ENCODE measurements at regions not wholly inside any gene's neighbourhood (a gene's known extent, or its start where the extent isn't known, plus 50 kb on each side); places are given as distances from the start of the nearest gene placed in this dataset.

DNA sequence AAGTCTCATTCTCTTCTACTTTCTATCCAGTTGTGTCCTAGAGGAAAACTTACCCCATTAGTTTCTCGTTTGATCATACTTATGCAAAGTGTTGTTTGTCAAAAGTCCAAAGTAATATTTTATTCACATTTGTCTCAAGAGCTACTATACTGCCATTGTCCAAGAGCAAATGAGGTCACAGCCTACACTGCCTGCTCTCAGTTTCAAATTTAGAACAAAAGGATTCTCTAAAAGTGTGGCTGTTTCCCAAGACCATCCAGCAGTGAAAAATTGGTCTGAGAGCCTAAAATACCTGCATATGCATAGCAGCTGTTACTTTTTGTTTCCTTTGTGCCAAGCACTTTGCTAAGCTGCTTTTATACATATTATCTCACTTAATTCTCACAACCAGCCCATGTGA lies 439.5 kb upstream of the NFE2L3 start:
- 31% methylated on average over 1 of the region's 1 CpG for WGBS
- TF ChIP-seq POLR2AphosphoS5 (IDR thresholded peaks at IDR 0.05) (no peak), POLR2A (IDR thresholded peaks at IDR 0.05; ENCODE audit: low read depth) (no peak), EP300 (IDR thresholded peaks at IDR 0.05) (no peak)
- TF ChIP-seq, protein P1, sequence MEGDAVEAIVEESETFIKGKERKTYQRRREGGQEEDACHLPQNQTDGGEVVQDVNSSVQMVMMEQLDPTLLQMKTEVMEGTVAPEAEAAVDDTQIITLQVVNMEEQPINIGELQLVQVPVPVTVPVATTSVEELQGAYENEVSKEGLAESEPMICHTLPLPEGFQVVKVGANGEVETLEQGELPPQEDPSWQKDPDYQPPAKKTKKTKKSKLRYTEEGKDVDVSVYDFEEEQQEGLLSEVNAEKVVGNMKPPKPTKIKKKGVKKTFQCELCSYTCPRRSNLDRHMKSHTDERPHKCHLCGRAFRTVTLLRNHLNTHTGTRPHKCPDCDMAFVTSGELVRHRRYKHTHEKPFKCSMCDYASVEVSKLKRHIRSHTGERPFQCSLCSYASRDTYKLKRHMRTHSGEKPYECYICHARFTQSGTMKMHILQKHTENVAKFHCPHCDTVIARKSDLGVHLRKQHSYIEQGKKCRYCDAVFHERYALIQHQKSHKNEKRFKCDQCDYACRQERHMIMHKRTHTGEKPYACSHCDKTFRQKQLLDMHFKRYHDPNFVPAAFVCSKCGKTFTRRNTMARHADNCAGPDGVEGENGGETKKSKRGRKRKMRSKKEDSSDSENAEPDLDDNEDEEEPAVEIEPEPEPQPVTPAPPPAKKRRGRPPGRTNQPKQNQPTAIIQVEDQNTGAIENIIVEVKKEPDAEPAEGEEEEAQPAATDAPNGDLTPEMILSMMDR (IDR thresholded peaks at IDR 0.05) = no peak
- H3K4me1 ChIP-seq = peaks cover 9 to 58% (median 54%) of the 10 kb centered on the region in 4 donors

DNA sequence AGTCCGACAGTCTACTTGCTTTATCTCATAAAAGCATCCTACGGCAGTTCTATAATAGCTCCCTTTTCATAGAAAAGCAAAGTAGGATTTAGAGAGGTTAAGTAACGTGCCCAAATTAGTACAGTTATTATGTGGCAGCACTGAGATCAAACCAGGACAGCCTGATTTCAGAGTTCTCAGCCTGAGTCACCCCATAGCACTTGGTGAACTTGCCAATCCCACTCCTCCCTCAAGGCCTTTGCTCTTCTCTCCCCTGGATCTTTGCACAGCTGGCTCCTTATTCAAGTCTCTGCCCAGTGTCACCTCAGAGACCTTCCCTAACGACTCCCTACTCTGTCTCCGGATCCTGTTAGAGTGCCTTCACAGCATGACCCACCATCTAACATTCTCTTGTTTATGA lies 438.0 kb upstream of the NFE2L3 start:
- Histone ChIP-seq H3K9me3 (no peaks in the 10 kb centered on the region), H3K36me3 (no peaks in the 10 kb centered on the region), H3K27me3 (no peaks in the 10 kb centered on the region), H3K27ac (replicated peaks in 1 of 4) (peak overlapping the region in 3 of 4 donors; percentile 16 to 68 (median 46)), H3K4me3 (no peak overlapping the region), H3K4me1 (peaks cover 9 to 49% (median 45%) of the 10 kb centered on the region in 4 donors)
- TF ChIP-seq POLR2AphosphoS5 (IDR thresholded peaks at IDR 0.05) (no peak), POLR2A (IDR thresholded peaks at IDR 0.05; ENCODE audit: low read depth) (no peak), EP300 (IDR thresholded peaks at IDR 0.05) (no peak)
- TF ChIP-seq, protein P1 (IDR thresholded peaks at IDR 0.05) = no peak
- DNase-seq (ENCODE audit: extremely low spot score) = no peak
- 48% methylated on average over 5 of the region's 5 CpGs for WGBS
- intact Hi-C loops (cut with DNase I) = loop anchor here (5.0 kb wide), 1 partner anchor 138 kb away; no protein-coding TSS in a partner anchor

More for the DNA sequence above, 439.5 kb upstream of the NFE2L3 start:
- no peak for DNase-seq (ENCODE audit: extremely low spot score)
- no peaks in the 10 kb centered on the region for H3K27me3 ChIP-seq
- H3K27ac ChIP-seq (replicated peaks in 1 of 4) = peak overlapping the region; percentile 21 to 68 (median 59)
- H3K9me3 ChIP-seq = no peaks in the 10 kb centered on the region
- intact Hi-C loops (cut with DNase I) = loop anchor here (5.0 kb wide), 1 partner anchor 140 kb away; no protein-coding TSS in a partner anchor
- H3K36me3 ChIP-seq = no peaks in the 10 kb centered on the region
- no peak overlapping the region for H3K4me3 ChIP-seq

DNA sequence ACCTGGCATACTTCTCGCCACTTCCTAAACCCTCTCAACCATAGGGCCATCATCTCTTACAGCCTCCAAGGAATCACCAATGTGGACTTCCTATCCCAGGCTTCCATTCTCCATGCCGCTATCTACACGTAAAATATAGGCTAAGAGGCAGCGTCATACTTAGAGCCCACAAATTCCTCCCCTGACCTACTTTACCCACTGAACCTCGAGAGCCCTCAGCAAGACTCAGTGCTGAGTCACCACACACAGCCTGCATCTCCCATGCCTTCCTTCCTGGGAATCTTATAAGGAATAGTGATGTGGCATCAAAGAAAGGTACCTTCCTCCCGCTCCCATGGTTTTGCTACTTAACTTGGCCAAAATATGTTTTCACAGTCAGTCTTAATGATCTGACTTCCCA lies 435.6 kb upstream of the NFE2L3 start:
- TF ChIP-seq, protein P1 (IDR thresholded peaks at IDR 0.05) = no peak
- TF ChIP-seq POLR2AphosphoS5 (IDR thresholded peaks at IDR 0.05) (no peak), POLR2A (IDR thresholded peaks at IDR 0.05; ENCODE audit: low read depth) (no peak), EP300 (IDR thresholded peaks at IDR 0.05) (no peak)
- intact Hi-C loops (cut with DNase I) = no loop called here
- H3K9me3 ChIP-seq = no peaks in the 10 kb centered on the region
- H3K36me3 ChIP-seq = no peaks in the 10 kb centered on the region
- no peaks in the 10 kb centered on the region for H3K27me3 ChIP-seq
- DNase-seq (ENCODE audit: extremely low spot score) = no peak
- no peak overlapping the region for H3K4me3 ChIP-seq
- 90% methylated on average over 6 of the region's 6 CpGs for WGBS
- H3K4me1 ChIP-seq = peaks cover 9 to 42% (median 41%) of the 10 kb centered on the region in 4 donors
- no peak overlapping the region for H3K27ac ChIP-seq (replicated peaks in 1 of 4)

DNA sequence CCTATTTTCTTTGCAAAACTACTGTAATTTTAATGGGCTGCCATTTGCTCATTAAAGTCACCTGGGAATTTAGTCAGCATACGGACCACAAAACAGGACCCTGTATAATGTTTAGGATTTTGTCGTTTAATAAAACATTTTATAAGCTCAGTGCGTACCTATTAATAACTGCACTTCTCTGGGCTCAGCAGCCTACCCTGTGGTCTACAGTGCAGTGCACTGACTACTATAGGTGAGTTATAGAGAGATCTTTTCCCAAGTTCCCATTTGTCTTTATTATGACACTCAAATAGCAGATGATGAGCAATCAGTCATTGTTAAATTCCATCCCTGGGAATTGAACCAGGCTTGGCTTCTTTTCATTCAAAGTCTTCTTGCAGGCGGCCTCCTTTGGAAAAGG lies 433.4 kb upstream of the NFE2L3 start:
- Histone ChIP-seq H3K27ac (replicated peaks in 1 of 4) (no peak overlapping the region), H3K4me3 (no peak overlapping the region), H3K27me3 (no peaks in the 10 kb centered on the region), H3K36me3 (no peaks in the 10 kb centered on the region), H3K4me1 (peaks cover 9 to 22% (median 20%) of the 10 kb centered on the region in 4 donors), H3K9me3 (no peaks in the 10 kb centered on the region)
- no peak for DNase-seq (ENCODE audit: extremely low spot score)
- TF ChIP-seq POLR2A (IDR thresholded peaks at IDR 0.05; ENCODE audit: low read depth) = no peak
- WGBS = 55% methylated on average over 4 of the region's 4 CpGs
- intact Hi-C loops (cut with DNase I) = no loop called here

DNA sequence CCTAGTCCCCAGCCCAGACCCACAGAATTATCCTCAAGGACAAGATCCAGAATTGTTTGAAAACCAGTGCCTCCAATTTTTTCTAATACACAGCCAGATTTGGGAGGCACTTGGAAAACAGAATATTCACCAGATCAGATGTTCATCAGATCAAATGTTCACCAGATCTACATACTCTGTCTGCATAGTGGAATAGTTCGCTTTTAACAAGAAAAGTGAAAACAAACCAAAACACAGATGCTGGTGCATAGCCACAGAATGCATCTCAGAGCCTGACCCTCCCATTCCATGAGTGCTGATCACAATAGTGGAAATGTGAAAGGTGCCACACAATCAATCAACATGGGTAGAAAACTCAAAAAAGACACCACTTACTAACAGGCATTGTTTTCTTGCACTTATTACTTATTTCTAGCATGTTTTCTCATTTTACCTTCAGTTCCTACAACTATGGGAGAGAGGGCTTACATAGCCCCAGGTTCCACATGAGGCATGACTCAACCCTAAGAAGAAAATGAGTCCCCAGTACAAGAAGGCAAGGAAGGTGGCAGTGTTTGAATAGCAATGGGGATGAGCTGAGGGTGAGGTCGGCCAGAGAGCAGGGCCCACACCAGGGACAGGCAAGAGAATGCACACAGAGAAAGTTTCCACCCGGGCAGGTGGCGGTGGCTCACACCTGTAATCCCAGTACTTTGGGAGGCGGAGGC lies 432.7 kb upstream of the NFE2L3 start:
- no peak for TF ChIP-seq EP300 (IDR thresholded peaks at IDR 0.05)
- H3K4me3 ChIP-seq = no peak overlapping the region
- H3K9me3 ChIP-seq = no peaks in the 10 kb centered on the region
- H3K36me3 ChIP-seq = no peaks in the 10 kb centered on the region
- intact Hi-C loops (cut with DNase I) = no loop called here
- peaks cover 1 to 15% (median 12%) of the 10 kb centered on the region in 4 donors for H3K4me1 ChIP-seq
- H3K27me3 ChIP-seq = no peaks in the 10 kb centered on the region
- no peak overlapping the region for H3K27ac ChIP-seq (replicated peaks in 1 of 4)
- no peak for DNase-seq (ENCODE audit: extremely low spot score)
- whole genome bisulfite sequencing = 90% methylated on average over 5 of the region's 5 CpGs
